Activated CD8-positive, alpha-beta memory T cell treated with anti-CD3 and anti-CD28 coated beads for 36 hours (primary cell): ENCODE measurements at regions not wholly inside any gene's neighbourhood (a gene's known extent, or its start where the extent isn't known, plus 50 kb on each side); places are given as distances from the start of the nearest gene placed in this dataset.
"Not testable (repeated sequence)": the region's sequence is repeated elsewhere in the genome, so short reads cannot be mapped to it uniquely, and the experiment has no call there.

Experiments
- CTCF ChIA-PET: fragments of 350-600 bp; sonication (Branson Sonifier 250); formaldehyde crosslinking; loops from one replicate; lab custom pipeline; 2021; ENCODE audit warnings: antibody characterized with exemption; lab: Charles Lee
- POLR2A ChIA-PET: fragments of 350-600 bp; sonication (Branson Sonifier 250); formaldehyde crosslinking; loops from one replicate; lab custom pipeline; 2021; ENCODE audit warnings: antibody characterized with exemption; lab: Charles Lee

DNA sequence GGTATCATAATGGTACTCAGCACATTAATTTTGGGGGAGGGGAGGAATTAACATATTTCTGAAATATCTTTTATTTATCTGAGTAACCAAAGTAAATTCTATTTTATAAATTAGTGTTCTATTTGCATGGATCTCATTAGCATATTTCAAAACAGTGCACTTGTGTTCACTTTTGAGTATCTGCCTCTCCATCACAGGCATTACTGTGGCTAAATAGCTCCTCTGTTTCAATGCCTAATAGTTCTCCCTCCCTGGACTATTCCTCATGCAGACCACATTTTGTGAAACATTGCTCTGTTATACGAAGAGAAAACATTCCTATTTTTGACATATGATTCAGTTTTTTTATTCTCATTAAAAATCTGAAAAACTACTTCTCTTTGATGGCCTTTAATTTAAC, 1127.8 kb downstream of the TUSC7 start:
- POLR2A ChIA-PET, result no interaction called here

DNA sequence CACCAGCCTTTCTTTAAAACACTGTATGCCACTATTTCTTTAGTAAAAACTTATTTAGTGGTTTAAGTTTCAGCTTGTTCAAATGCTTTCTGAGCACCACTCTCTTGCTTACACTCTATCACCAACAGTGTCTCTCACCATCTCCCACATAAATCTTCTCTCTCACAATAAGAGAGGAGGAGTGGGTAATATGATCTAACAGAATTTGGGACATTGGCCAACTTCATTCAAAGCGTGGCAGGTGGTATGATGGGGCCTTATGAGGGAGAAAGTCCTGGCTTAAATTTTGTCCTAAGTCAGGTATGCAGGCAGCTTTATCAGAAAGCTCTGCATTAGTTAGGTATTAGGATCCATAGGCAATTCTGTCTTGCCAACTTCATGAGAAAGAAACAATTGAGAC, 1132.5 kb downstream of the TUSC7 start:
- ChIA-PET POLR2A (no interaction called here), CTCF (no interaction called here)

More for the DNA sequence above, 1127.8 kb downstream of the TUSC7 start:
- CTCF ChIA-PET, result no interaction called here

- ChIA-PET CTCF (no interaction called here), POLR2A (no interaction called here)
These were observed 1133.8 kb downstream of the TUSC7 start for GRCh38 chr3:117843356-117843755.

DNA sequence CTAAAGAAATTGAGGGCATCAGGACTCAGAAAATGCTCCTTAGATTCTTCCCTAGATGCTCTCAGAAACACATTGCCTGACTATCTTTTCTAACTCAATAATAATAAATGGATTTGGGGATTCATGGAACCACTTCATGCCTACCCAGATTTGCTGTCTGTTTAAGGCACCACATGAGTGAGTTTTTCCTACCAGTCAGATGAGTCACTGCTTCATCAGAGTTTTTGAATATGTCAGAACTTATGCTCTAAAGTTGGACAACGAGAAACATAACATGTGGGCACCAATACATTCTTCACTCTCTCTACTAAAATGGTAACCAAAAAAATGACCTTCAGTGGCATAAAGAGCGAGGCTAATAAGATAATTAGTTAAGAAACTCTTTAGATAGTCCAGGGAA, 1135.1 kb downstream of the TUSC7 start:
- ChIA-PET POLR2A (no interaction called here), CTCF (no interaction called here)

GRCh38 chr3:117846238-117846637, 1136.7 kb downstream of the TUSC7 start:
- CTCF ChIA-PET, result no interaction called here

GRCh38 chr3:117848606-117849005, 1139.0 kb downstream of the TUSC7 start:
- CTCF ChIA-PET, result no interaction called here
- POLR2A ChIA-PET, result no interaction called here

More at GRCh38 chr3:117846238-117846637, 1136.7 kb downstream of the TUSC7 start:
- POLR2A ChIA-PET, result no interaction called here

- POLR2A ChIA-PET, result no interaction called here
These were observed 1144.5 kb downstream of the TUSC7 start for GRCh38 chr3:117853923-117854668.

DNA sequence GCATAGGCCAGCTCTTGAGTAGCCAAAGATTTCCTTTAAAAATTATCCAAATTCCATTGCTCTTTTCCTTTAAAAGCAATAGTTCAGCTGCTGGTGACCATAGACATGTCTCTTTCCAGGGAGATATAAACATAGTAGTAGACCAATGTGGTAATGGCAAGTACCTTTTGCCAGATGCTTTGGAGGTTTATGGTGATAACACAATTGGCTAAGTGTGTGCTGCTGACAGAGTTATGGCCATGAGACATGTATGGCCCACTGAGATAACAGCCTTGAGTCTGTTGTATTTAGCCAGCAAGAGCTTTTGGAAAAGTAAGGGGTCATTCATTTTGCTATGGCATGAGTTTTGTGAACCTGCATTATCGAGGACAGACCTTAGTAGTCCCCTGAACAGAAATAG, 1146.8 kb downstream of the TUSC7 start:
- ChIA-PET POLR2A (no interaction called here), CTCF (no interaction called here)

More at GRCh38 chr3:117853923-117854668, 1144.5 kb downstream of the TUSC7 start:
- CTCF ChIA-PET, result no interaction called here

DNA sequence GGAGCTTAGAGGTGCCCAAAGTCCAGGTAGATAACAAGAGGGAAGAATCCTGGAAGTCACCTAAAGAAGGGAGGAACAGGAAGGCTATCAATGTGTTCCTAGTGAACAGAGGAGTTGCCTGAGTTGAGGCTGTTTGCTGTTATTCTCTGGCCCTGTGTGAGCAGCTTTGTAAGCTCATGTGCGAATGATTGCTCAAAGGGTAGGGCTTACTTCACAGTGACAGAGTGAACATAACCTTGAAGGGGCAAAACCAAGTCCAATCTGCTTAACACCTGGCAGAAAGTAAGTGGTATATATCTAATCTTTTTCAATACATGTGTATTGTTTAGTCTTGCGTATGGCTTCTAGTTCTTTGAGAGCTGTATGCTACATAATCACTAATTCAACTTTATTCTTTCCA, 1153.6 kb downstream of the TUSC7 start:
- CTCF ChIA-PET, result no interaction called here
- POLR2A ChIA-PET, result no interaction called here

- ChIA-PET POLR2A (no interaction called here), CTCF (no interaction called here)
These were observed 1155.8 kb downstream of the TUSC7 start for GRCh38 chr3:117865338-117865737.

DNA sequence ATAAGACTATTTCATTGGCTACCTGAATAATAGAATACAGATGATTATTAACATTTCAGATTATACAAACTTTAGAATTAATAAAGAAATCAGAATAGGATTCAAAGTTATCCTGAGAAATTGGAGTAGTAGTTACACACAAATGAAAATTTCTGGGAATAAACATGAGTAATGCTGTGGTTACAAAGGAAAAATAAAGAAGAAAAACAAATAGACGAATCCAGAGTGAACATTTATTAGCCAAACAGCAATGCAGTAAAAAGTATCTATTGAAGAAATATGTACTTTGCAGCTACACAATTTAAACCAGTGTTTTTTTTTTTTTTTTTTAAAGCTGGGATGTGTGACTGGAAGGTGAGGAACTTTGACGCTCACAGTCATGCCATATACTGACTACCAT, 1159.2 kb downstream of the TUSC7 start:
- ChIA-PET CTCF (no interaction called here), POLR2A (no interaction called here)

GRCh38 chr3:117871934-117872333, 1162.4 kb downstream of the TUSC7 start:
- ChIA-PET CTCF (no interaction called here), POLR2A (no interaction called here)

DNA sequence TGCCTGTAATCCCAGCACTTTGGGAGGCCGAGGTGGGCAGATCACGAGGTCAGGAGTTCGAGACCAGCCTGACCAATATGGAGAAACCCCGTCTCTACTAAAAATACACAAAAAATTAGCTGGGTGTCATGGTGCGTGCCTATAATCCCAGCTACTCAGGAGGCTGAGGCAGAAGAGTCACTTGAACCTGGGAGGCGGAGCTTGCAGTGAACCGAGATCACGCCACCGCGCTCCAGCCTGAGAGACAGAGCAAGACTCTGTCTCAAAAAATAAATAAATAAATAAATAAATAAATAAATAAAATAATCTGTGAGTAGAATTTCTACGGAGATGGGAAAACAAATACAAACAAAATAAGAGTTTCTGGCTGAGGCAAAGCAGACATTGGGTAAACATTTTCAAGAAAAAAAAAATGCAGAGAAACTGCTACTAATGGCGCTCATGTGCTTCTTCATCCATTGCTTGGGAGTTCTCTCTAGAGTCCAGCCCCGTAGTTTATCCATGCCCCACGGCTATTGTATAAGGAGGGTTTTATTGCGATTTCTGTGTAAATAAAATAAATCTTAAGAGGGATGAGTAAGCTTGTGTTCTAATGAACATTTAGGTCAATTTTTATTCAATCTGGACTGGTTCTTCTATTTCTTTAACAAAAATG, 1161.9 kb downstream of the IGSF11 start:
- POLR2A ChIA-PET, result not testable (repeated sequence)

DNA sequence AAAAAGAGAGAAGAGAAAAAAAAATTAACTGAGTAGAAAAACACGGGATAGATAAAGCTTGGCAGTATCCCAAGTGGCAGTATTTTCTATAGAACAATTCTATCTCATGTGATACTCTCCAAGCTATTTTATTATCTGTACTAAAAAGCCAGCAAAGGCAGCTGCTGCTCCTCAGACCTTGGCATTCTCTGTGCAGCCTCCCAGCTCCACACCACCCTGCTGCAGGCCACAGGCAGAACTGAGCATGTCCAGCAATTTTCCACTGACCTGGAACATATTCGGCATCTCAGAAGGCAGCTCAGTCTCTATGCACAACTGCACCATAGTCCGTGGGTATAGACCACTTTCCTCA, 1161.4 kb downstream of the IGSF11 start:
- POLR2A ChIA-PET, result no interaction called here
- CTCF ChIA-PET, result no interaction called here

More for the DNA sequence above, 1161.9 kb downstream of the IGSF11 start:
- CTCF ChIA-PET, result interaction anchor here (0.6 kb wide), 1 partner anchor 890 kb away, joined by 3 read pairs; no protein-coding TSS in a partner anchor

DNA sequence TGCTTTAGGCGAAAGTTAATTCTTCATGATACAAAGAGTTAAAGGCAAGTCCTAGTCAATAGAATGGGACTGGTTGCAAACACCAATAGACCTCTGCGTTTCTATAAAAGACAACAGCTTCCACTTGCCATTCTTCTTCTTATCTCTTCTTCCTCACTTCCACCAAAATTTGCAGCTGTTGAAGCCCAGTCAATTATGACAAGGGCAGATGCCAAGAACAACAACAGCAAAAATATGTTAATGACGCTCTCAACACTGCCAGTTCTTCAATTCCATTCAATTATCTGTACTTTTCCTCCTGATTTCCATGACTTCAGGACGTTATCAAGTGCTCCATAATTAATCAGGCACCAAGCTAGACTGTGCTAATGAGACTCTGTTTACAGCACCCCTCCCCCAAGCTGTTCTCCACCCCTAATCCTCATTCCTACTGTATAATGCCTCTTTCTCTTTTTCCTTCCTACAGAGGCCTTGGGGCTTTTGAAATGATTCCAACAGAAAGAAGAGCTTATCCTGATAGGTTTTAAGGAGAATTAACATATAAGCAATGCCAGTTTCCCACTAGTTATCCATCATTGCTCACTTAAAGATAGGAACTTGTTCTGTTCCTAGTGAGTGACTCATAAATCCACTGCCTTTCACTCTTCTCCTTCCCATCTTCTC, 1160.5 kb downstream of the IGSF11 start:
- POLR2A ChIA-PET, result no interaction called here
- CTCF ChIA-PET, result no interaction called here

DNA sequence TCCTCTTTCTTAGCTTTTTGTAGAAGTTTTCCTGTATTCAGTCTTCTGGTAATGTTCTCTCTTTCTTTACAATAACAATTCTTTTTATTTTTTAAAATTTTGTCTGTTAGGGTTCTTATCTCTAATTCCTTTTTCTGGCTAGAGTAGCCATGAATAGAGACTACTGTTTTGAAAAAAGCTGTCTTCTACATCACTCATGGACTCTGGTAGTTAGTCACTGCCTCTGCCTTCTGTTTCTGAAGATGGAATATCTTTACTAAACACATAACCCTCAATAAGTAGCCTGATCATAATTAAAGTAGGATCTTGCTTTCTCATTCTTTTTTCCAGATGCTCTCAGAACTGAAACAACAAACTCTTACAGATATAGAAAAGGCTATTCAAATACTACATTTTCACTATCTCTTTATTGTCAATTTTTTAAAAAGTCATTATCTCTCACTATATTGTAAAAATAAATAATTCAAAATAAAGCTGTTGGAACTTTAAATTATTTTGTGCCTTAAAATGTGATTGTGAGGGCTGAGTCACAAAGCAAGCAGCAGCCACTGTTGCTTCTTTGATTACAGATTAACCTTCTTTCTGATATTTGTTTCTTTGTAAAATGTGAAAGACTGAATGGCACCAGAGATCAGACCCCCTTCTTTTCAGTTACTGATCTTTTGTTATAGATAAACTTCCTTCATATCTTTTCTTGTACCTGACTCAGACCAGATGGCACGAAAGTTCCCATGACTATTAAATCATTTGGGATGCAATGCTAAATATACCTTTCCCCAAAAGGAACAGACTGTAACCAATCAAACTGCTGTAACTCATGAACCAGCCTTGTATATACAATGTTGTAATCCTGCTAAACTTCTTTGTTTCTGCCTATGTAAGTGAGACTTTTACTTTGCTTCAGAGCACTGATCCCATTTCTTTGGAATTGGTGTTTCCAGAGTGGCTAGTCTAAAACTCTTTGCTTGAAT, 1159.5 kb downstream of the IGSF11 start:
- ChIA-PET POLR2A (no interaction called here), CTCF (no interaction called here)

DNA sequence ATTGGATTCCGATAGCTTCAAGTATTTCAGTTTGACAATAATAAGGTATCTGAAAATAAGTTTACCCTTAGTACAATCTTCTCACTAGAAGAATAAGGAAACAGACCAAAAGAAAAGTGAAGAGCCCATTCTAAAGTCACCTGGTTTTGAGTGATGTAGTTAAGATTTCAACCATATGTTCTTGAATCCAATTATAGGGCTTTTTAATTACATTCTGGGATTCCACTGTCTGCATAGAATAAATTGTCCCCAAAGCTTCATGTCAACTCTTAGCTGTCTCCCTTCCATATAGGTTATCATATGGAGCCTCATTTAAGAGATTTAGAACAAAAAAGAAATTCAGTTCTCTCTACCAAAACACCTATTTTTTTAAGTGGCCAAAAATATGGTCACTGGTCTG, 1158.8 kb downstream of the IGSF11 start:
- POLR2A ChIA-PET, result no interaction called here
- CTCF ChIA-PET, result no interaction called here

DNA sequence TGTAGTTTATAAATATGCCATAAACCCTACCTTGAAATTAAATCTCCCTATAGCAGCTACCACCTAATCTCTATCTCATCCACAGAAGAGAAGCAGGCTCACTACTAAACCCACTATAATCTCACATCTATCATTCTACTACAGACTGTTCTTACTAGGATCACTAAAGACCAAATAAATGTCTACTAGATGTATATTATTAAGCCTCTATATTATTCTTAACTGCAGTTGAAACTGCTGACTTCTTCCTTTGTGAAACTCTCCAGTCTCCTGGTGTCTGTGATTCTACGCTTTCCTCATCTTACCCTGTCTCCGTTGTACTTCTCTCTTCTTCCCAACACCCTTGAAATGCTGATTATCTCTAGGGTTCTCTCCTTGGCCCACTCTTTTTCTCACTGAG, 1154.0 kb downstream of the IGSF11 start:
- ChIA-PET POLR2A (no interaction called here), CTCF (no interaction called here)

- CTCF ChIA-PET, result no interaction called here
- POLR2A ChIA-PET, result no interaction called here
These were observed 1153.4 kb downstream of the IGSF11 start for GRCh38 chr3:117881210-117881609.

DNA sequence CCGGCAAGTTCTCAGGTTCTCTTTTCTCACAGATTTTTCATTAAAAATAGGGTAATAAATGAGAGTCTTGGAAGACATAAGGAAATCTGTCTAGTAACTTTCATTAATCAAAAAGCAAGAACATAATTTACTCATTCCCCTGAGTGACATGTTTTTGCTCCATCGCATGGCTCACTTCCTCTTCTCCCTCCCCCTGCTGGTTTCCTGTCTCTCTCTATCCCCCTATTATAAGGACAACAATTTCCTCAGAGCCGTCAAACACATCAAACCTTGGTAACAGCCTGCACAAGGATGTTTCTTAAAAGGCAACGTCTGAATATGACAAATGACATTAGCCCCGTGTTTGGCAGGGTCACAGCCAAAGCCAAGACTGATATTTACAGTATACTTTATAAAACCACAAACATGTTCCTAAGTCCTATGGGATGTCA, 1149.6 kb downstream of the IGSF11 start:
- POLR2A ChIA-PET, result no interaction called here
- CTCF ChIA-PET, result no interaction called here
